SK-N-SH treated with all-trans-retinoic acid at 6 μM for 48 hours (cell line): ENCODE measurements at regions not wholly inside any gene's neighbourhood (a gene's known extent, or its start where the extent isn't known, plus 50 kb on each side); places are given as distances from the start of the nearest gene placed in this dataset.

ENCODE experiments used
- CSDC2 ChIP-seq: fragments of 250-450 bp; sonication (Bioruptor Pico); IDR thresholded peaks from 2 replicates; pipeline ENCODE4 v1.5.0; 2020; ENCODE audit warnings: mild to moderate bottlenecking, moderate library complexity
- ESRRG ChIP-seq: fragments of 250-450 bp; sonication (Bioruptor Pico); IDR thresholded peaks from 2 replicates; pipeline ENCODE4 v1.6.1; 2021; ENCODE audit warnings: mild to moderate bottlenecking
- GLIS3 ChIP-seq: fragments of 250-450 bp; sonication (Bioruptor Pico); IDR thresholded peaks from 2 replicates; pipeline ENCODE4 v1.5.0; 2020; ENCODE audit warnings: mild to moderate bottlenecking, moderate library complexity
- RARB ChIP-seq: fragments of 250-450 bp; sonication (Bioruptor Pico); IDR thresholded peaks from 2 replicates; pipeline ENCODE4 v1.8.0; 2021; ENCODE audit warnings: mild to moderate bottlenecking, moderate library complexity
- ZNF8 ChIP-seq: fragments of 450-650 bp; formaldehyde crosslinking; IDR thresholded peaks from 2 replicates; pipeline ENCODE4 v1.5.0; 2020; ENCODE audit warnings: mild to moderate bottlenecking, moderate library complexity
- TF ChIP-seq, protein P1 (sequence below): fragments of 250-450 bp; sonication (Bioruptor Pico); IDR thresholded peaks from 2 replicates; pipeline ENCODE4 v1.8.0; 2020; ENCODE audit warnings: mild to moderate bottlenecking, moderate library complexity, borderline replicate concordance

DNA sequence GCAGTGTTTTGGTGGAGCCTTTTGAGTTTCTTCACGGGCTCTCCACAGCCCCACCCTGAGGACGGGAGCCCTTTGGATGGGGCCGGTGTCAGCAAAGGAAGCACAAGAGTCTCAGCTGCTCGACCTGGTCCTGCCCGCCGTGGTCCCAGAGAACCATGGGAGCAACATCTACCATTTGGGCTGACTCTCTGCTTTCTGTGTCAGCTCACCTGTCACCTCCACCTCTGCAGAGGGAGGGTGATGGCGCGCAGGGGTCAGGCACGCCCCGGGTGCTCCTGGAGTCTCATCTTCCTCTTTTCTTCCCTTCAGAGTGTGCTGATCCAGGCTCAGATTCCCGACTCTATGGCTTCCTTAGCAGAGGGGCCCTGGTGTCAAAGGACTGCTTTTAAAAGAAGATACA lies 171.7 kb downstream of the LAT start:
- TF ChIP-seq CSDC2: no peak
- TF ChIP-seq ZNF8 (CRISPR knock-in tag): no peak
- no peak for TF ChIP-seq RARB (CRISPR knock-in tag)
- TF ChIP-seq, protein P1, sequence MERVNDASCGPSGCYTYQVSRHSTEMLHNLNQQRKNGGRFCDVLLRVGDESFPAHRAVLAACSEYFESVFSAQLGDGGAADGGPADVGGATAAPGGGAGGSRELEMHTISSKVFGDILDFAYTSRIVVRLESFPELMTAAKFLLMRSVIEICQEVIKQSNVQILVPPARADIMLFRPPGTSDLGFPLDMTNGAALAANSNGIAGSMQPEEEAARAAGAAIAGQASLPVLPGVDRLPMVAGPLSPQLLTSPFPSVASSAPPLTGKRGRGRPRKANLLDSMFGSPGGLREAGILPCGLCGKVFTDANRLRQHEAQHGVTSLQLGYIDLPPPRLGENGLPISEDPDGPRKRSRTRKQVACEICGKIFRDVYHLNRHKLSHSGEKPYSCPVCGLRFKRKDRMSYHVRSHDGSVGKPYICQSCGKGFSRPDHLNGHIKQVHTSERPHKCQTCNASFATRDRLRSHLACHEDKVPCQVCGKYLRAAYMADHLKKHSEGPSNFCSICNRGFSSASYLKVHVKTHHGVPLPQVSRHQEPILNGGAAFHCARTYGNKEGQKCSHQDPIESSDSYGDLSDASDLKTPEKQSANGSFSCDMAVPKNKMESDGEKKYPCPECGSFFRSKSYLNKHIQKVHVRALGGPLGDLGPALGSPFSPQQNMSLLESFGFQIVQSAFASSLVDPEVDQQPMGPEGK (CRISPR knock-in tag): no peak
- TF ChIP-seq ESRRG (CRISPR knock-in tag): no peak
- TF ChIP-seq GLIS3 (CRISPR knock-in tag): no peak
